IMR-90 (cell line): ENCODE measurements at regions not wholly inside any gene's neighbourhood (a gene's known extent, or its start where the extent isn't known, plus 50 kb on each side); places are given as distances from the start of the nearest gene placed in this dataset.

Experiments
- ATAC-seq: fragments of 200-7000 bp; cut with Tn5 transposase; 2 replicates; pipeline ENCODE4 v1.9.1; 2020; ENCODE audit warnings: low read depth, mild to moderate bottlenecking, moderate library complexity
- BruUV-seq: library from RNA; stranded (reverse); fragments of 400-500 nt; replicated peaks from 2 replicates; lab custom pipeline; 2021; lab: Mats Ljungman, UMichigan
- CTCF ChIA-PET: fragments of 300-600 bp; formaldehyde crosslinking; extraction: SDS; loops from one replicate; lab custom pipeline; 2021; ENCODE audit warnings: antibody characterized with exemption; lab: Yijun Ruan, JAX
- POLR2A ChIA-PET: fragments of 300-600 bp; sonication (Branson Sonifier 250); formaldehyde crosslinking; loops from one replicate; lab custom pipeline; 2022; ENCODE audit warnings: antibody characterized with exemption; ENCODE audit not compliant: unreplicated experiment; lab: Charles Lee
- DNase-seq: peaks from one replicate; pipeline ENCODE4 v3.0.0; 2013
- H2AFZ ChIP-seq: replicated peaks from 2 replicates; pipeline ENCODE3; 2013; ENCODE audit warnings: low read length, mild to moderate bottlenecking; ENCODE audit not compliant: poor library complexity
- H2AK5ac ChIP-seq: 2 replicates; pipeline ENCODE4 v1.6.1; 2013; ENCODE audit warnings: low read depth, low read length, inconsistent platforms
- H2AK9ac ChIP-seq: replicated peaks from 2 replicates; pipeline ENCODE3; 2013; ENCODE audit warnings: mild to moderate bottlenecking, low read depth, low read length, moderate library complexity; ENCODE audit not compliant: poor library complexity
- H2BK120ac ChIP-seq: 2 replicates; pipeline ENCODE4 v1.6.1; 2013; ENCODE audit warnings: low read depth, low read length, inconsistent platforms
- H2BK15ac ChIP-seq: 3 replicates; pipeline ENCODE4 v1.6.1; 2013; ENCODE audit warnings: low read depth, low read length, inconsistent platforms
- H2BK20ac ChIP-seq: 2 replicates; pipeline ENCODE4 v1.6.1; 2013; ENCODE audit warnings: low read depth, mild to moderate bottlenecking, inconsistent platforms, low read length, moderate library complexity
- H2BK5ac ChIP-seq: 2 replicates; pipeline ENCODE4 v1.6.1; 2013; ENCODE audit warnings: mild to moderate bottlenecking, low read depth, low read length, inconsistent platforms; ENCODE audit not compliant: poor library complexity, severe bottlenecking
- H3K14ac ChIP-seq: replicated peaks from 2 replicates; pipeline ENCODE4 v1.6.1; 2013; ENCODE audit warnings: low read depth, low read length, inconsistent platforms
- H3K18ac ChIP-seq: 2 replicates; pipeline ENCODE4 v1.6.1; 2013; ENCODE audit warnings: low read depth, low read length, control low read depth
- H3K23ac ChIP-seq: 2 replicates; pipeline ENCODE4 v1.6.1; 2013; ENCODE audit warnings: low read depth, low read length, inconsistent platforms
- H3K27ac ChIP-seq: 2 replicates; pipeline ENCODE4 v1.5.1; 2013; ENCODE audit warnings: mild to moderate bottlenecking, control low read depth, low read length; ENCODE audit not compliant: insufficient read depth
- H3K27me3 ChIP-seq: 2 replicates; pipeline ENCODE4 v1.6.1; 2013; ENCODE audit warnings: low read length; ENCODE audit not compliant: control insufficient read depth, insufficient read depth
- H3K36me3 ChIP-seq: 2 replicates; pipeline ENCODE4 v1.6.1; 2013; ENCODE audit warnings: low read length, mixed read lengths; ENCODE audit not compliant: control insufficient read depth, insufficient read depth
- H3K4ac ChIP-seq: 2 replicates; pipeline ENCODE4 v1.6.1; 2013; ENCODE audit warnings: low read depth, low read length, inconsistent platforms
- H3K4me1 ChIP-seq: 2 replicates; pipeline ENCODE4 v1.6.1; 2013; ENCODE audit warnings: low read length, mixed read lengths; ENCODE audit not compliant: control insufficient read depth, insufficient read depth
- H3K4me2 ChIP-seq: 2 replicates; pipeline ENCODE4 v1.6.1; 2013; ENCODE audit warnings: low read depth, mild to moderate bottlenecking, control low read depth, low read length, moderate library complexity
- H3K4me3 ChIP-seq: 2 replicates; pipeline ENCODE4 v1.5.1; 2013; ENCODE audit warnings: low read depth, mild to moderate bottlenecking, control low read depth, low read length, moderate library complexity; ENCODE audit not compliant: insufficient read depth
- H3K56ac ChIP-seq: 2 replicates; pipeline ENCODE4 v1.6.1; 2013; ENCODE audit warnings: low read length, inconsistent platforms; ENCODE audit not compliant: insufficient read depth; ENCODE audit errors: extremely low read depth
- H3K79me1 ChIP-seq, 2 experiments: 2 replicates each; pipeline ENCODE4 v1.6.1; 2013; ENCODE audit warnings: low read length in 2 of 2, inconsistent platforms in 1 of 2, low read depth in 1 of 2
- H3K9ac ChIP-seq: 2 replicates; pipeline ENCODE4 v1.6.1; 2013; ENCODE audit warnings: low read depth, low read length, control low read depth
- H3K9me1 ChIP-seq: 2 replicates; pipeline ENCODE4 v1.6.1; 2013; ENCODE audit warnings: low read length, inconsistent platforms; ENCODE audit not compliant: insufficient read depth
- H3K9me3 ChIP-seq: 2 replicates; pipeline ENCODE4 v1.6.1; 2013; ENCODE audit warnings: low read length; ENCODE audit not compliant: control insufficient read depth, insufficient read depth
- H4K20me1 ChIP-seq: 2 replicates; pipeline ENCODE4 v1.6.1; 2013; ENCODE audit warnings: low read length, inconsistent platforms; ENCODE audit not compliant: insufficient read depth
- H4K5ac ChIP-seq: 2 replicates; pipeline ENCODE4 v1.6.1; 2013; ENCODE audit warnings: mild to moderate bottlenecking, low read depth, low read length, control low read depth
- H4K8ac ChIP-seq, 2 experiments: 2 replicates each; pipeline ENCODE4 v1.6.1; 2013; ENCODE audit warnings: low read depth in 2 of 2, low read length in 2 of 2, control low read depth in 1 of 2, inconsistent platforms in 1 of 2
- H4K91ac ChIP-seq: 2 replicates; pipeline ENCODE4 v1.6.1; 2013; ENCODE audit warnings: low read depth, low read length, inconsistent platforms; ENCODE audit not compliant: insufficient read depth
- BHLHE40 ChIP-seq: fragments of 150-350 bp; IDR thresholded peaks from 2 replicates; pipeline ENCODE4 v1.6.1; 2016; ENCODE audit warnings: mild to moderate bottlenecking, low read depth, low read length
- CEBPB ChIP-seq: IDR thresholded peaks from 2 replicates; pipeline ENCODE4 v1.6.1; 2012; ENCODE audit warnings: low read depth, low read length, improper control_type of control experiment
- FOS ChIP-seq: fragments of 150-350 bp; IDR thresholded peaks from 2 replicates; pipeline ENCODE4 v1.6.1; 2016; ENCODE audit warnings: low read depth, low read length
- MAFK ChIP-seq: IDR thresholded peaks from 2 replicates; pipeline ENCODE4 v1.6.1; 2012; ENCODE audit warnings: low read depth, low read length, improper control_type of control experiment
- MAZ ChIP-seq: IDR thresholded peaks from 2 replicates; pipeline ENCODE4 v1.6.1; 2012; ENCODE audit warnings: low read depth, mild to moderate bottlenecking, low read length, improper control_type of control experiment, moderate library complexity, borderline replicate concordance
- MXI1 ChIP-seq: IDR thresholded peaks from 2 replicates; pipeline ENCODE4 v1.6.1; 2012; ENCODE audit warnings: low read depth, mild to moderate bottlenecking, low read length, moderate library complexity, borderline replicate concordance
- NFE2L2 ChIP-seq: fragments of 150-350 bp; IDR thresholded peaks from 2 replicates; pipeline ENCODE4 v1.6.1; 2016; ENCODE audit warnings: low read depth, mild to moderate bottlenecking, low read length
- POLR2A ChIP-seq: IDR thresholded peaks from 2 replicates; pipeline ENCODE4 v1.6.1; 2012; ENCODE audit warnings: mild to moderate bottlenecking, low read depth, low read length
- RCOR1 ChIP-seq: IDR thresholded peaks from 2 replicates; pipeline ENCODE4 v1.6.1; 2012; ENCODE audit warnings: mild to moderate bottlenecking, low read length, improper control_type of control experiment; ENCODE audit not compliant: insufficient replicate concordance
- RFX5 ChIP-seq: IDR thresholded peaks from 2 replicates; pipeline ENCODE4 v1.8.0; 2012; ENCODE audit warnings: low read depth, mild to moderate bottlenecking, low read length, moderate library complexity
- USF2 ChIP-seq: fragments of 150-350 bp; IDR thresholded peaks from 2 replicates; pipeline ENCODE4 v1.6.1; 2017; ENCODE audit warnings: mild to moderate bottlenecking, antibody characterized with exemption, low read length, low read depth
- WGBS, 2 experiments: methylation state at CpG; one replicate each; pipeline versions ENCODE4 v1.1.5 to v1.1.7; 2013; ENCODE audit warnings: missing lambda C conversion rate in 2 of 2; ENCODE audit not compliant: insufficient read length in 1 of 2; ENCODE audit errors: extremely low coverage in 2 of 2; 5-methylcytosine and 5-hydroxymethylcytosine counted together
- dilution Hi-C: fragments of 300-500 bp; cut with HindIII; formaldehyde crosslinking; loops from one replicate; pipeline ENCODE4 v1.14.3; 2018; ENCODE audit warnings: low sequenced_read_pairs; ENCODE audit not compliant: unreplicated experiment
- in situ Hi-C: fragments of 300-500 bp; cut with MboI; formaldehyde crosslinking; loops from 3 replicates; pipeline ENCODE4 v1.14.3; 2019; ENCODE audit warnings: low sequenced_read_pairs, inconsistent platforms, mixed read lengths
- intact Hi-C: fragments of 100-400 bp; cut with micrococcal nuclease; formaldehyde crosslinking; loops from 2 replicates; pipeline ENCODE4 v1.10.0; 2022
- TF ChIP-seq, protein P1 (sequence below): conservative IDR thresholded peaks from 2 replicates; pipeline ENCODE4 v1.5.1; 2012; ENCODE audit warnings: mild to moderate bottlenecking, low read depth, low read length, improper control_type of control experiment

- Histone ChIP-seq H4K20me1 (no peaks in the 10 kb centered on the region), H4K8ac (no peak overlapping the region), H2AFZ (no peak overlapping the region), H3K4me2 (no peak overlapping the region), H3K36me3 (no peaks in the 10 kb centered on the region), H3K27ac (no peak overlapping the region), H2BK5ac (no peak overlapping the region), H3K4me1 (no peaks in the 10 kb centered on the region), H3K9ac (no peak overlapping the region), H3K4me3 (no peak overlapping the region), H3K79me1 (no peaks in the 10 kb centered on the region), H2BK20ac (no peak overlapping the region), H3K9me1 (no peaks in the 10 kb centered on the region), H2BK120ac (no peak overlapping the region), H4K91ac (no peak overlapping the region), H3K18ac (no peak overlapping the region), H3K23ac (no peak overlapping the region), H2AK5ac (no peak overlapping the region), H2AK9ac (no peak overlapping the region), H3K14ac (no peak overlapping the region), H3K4ac (no peak overlapping the region), H4K5ac (no peak overlapping the region), H2BK15ac (no peak overlapping the region), H3K27me3 (peaks cover 4% of the 10 kb centered on the region; the same call in 1 of the 2 replicates), H3K9me3 (no peaks in the 10 kb centered on the region), H3K56ac (no peak overlapping the region)
- intact Hi-C loops = no loop called here
- dilution Hi-C loops = no loop called here
- TF ChIP-seq BHLHE40 = no peak
- TF ChIP-seq FOS = no peak
- no peak for TF ChIP-seq RFX5
- no peak for TF ChIP-seq RCOR1
- TF ChIP-seq POLR2A = no peak
- no peak for TF ChIP-seq MXI1
- TF ChIP-seq, protein P1, sequence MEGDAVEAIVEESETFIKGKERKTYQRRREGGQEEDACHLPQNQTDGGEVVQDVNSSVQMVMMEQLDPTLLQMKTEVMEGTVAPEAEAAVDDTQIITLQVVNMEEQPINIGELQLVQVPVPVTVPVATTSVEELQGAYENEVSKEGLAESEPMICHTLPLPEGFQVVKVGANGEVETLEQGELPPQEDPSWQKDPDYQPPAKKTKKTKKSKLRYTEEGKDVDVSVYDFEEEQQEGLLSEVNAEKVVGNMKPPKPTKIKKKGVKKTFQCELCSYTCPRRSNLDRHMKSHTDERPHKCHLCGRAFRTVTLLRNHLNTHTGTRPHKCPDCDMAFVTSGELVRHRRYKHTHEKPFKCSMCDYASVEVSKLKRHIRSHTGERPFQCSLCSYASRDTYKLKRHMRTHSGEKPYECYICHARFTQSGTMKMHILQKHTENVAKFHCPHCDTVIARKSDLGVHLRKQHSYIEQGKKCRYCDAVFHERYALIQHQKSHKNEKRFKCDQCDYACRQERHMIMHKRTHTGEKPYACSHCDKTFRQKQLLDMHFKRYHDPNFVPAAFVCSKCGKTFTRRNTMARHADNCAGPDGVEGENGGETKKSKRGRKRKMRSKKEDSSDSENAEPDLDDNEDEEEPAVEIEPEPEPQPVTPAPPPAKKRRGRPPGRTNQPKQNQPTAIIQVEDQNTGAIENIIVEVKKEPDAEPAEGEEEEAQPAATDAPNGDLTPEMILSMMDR = no peak
- no peak for TF ChIP-seq CEBPB
- TF ChIP-seq USF2 = no peak
- no peak for TF ChIP-seq MAFK
- TF ChIP-seq NFE2L2 = no peak
- no peak for TF ChIP-seq MAZ
- DNase-seq (no peak), ATAC-seq (no peak)
- BruUV-seq = no TSS peak
- in situ Hi-C loops = loop anchor here (25.0 kb wide), 1 partner anchor 374 kb away; no protein-coding TSS in a partner anchor
- CTCF ChIA-PET = no interaction called here
- no CpG with 5 or more reads among the region's 7 CpGs for WGBS, 2 experiments
- POLR2A ChIA-PET = no interaction called here
Observed at GRCh38 chr9:93862877-93863545, 92.1 kb downstream of the BARX1 start.
